ENCODE measurements at regions not wholly inside any gene's neighbourhood (a gene's known extent, or its start where the extent isn't known, plus 50 kb on each side); places are given as distances from the start of the nearest gene placed in this dataset.

DNA sequence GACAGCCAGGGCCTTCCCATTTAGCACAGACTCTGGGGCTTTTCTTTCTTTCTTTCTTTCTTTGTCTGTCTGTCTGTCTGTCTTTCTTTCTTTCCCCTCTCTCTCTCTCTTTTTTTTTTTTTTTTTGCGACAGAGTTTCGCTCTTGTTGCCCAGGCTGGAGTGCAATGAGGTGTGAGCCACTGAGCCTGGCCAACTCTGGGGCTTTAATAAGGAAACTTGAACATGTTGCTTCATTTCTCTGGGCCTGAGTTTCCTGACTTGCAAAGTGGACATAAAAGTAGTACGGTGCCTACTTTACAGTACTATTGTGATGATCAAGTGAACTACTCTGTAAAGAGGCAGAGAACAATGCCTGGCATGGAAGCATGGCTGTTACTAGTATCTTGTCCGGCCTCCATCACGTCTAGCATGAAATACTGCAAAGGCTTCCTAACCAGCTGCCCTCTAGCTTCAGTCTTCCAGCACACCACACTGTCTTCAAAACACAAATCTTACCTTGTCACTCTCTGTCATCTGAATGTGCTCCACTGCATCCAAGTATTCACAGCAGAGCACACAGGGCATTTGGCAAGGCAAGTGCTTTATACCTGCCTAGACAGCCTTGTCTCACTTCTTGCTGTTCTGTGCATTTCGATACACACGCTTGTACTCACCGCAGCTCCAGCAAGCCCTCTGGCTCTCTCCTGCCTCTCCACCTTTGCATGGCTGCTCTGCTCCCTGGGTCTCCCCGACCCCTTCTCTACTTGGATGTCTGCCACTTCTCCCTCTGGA is 96.7 kb downstream of the IRF2BPL start:
- SMC1A ChIA-PET (ENCODE audit: uncharacterized antibody, unreplicated experiment): interaction anchor here (1.1 to 7.9 kb wide), 3 partner anchors 11 to 20 kb away, joined by 3 to 57 read pairs (median 5); no protein-coding TSS in a partner anchor
- Histone ChIP-seq H3K27me3 (replicated peaks in 1 of 2; ENCODE audit: control insufficient read depth in 2 of 2, insufficient read depth in 2 of 2, low read length in 1 of 2) (no peaks in the 10 kb centered on the region), H3K9me3 (replicated peaks; ENCODE audit: control insufficient read depth, insufficient read depth, low read length) (no peaks in the 10 kb centered on the region), H3K9ac (ENCODE audit: control insufficient read depth, insufficient read depth, low read length) (no peak overlapping the region), H3K4me2 (ENCODE audit: control insufficient read depth, insufficient read depth) (no peak overlapping the region), H3K36me3 (ENCODE audit: control insufficient read depth in 2 of 2, insufficient read depth in 2 of 2, low read length in 1 of 2) (no peaks in the 10 kb centered on the region), H3K79me2 (ENCODE audit: control insufficient read depth, insufficient read depth, low read length) (no peaks in the 10 kb centered on the region), H3K4me1 (ENCODE audit: control insufficient read depth, insufficient read depth, low read length) (peaks cover 16% of the 10 kb centered on the region), H2AFZ (ENCODE audit: control insufficient read depth, low read depth, low read length) (no peak overlapping the region), H3K4me3 (no peak overlapping the region), H3K27ac (ENCODE audit: control insufficient read depth, insufficient read depth) (no peak overlapping the region), H4K20me1 (ENCODE audit: control insufficient read depth, insufficient read depth) (no peaks in the 10 kb centered on the region)
- WGBS (ENCODE audit: insufficient coverage, insufficient replicate concordance, low lambda C conversion rate, missing lambda C conversion rate): 85% methylated on average over 7 of the region's 9 CpGs
- in situ Hi-C loops (cut with MboI): no loop called here
- POLR2A ChIA-PET: interaction anchor here (7.1 kb wide), 1 partner anchor 11 kb away, joined by 39 read pairs; no protein-coding TSS in a partner anchor
- CTCF ChIA-PET: interaction anchor here (1.0 to 3.9 kb wide), 5 partner anchors 11 to 192 kb away, joined by 3 to 18 read pairs (median 3); no protein-coding TSS in a partner anchor
- ATAC-seq: no peak
- DNase-seq (ENCODE audit: low read depth, low spot score): no peak
- TF ChIP-seq TCF7 (IDR thresholded peaks at IDR 0.05; ENCODE audit: borderline replicate concordance) (no peak), HDAC2 (IDR thresholded peaks at IDR 0.05) (no peak), MTA2 (IDR thresholded peaks at IDR 0.05; ENCODE audit: low read depth) (no peak), HCFC1 (IDR thresholded peaks at IDR 0.05; ENCODE audit: low read length) (no peak), SIN3A (IDR thresholded peaks at IDR 0.05; ENCODE audit: low read depth, low read length) (no peak), RUNX3 (IDR thresholded peaks at IDR 0.05; ENCODE audit: low read length) (no peak), IKZF1 (conservative IDR thresholded peaks at IDR 0.05) (no peak)
- RAD21 ChIA-PET (ENCODE audit: unreplicated experiment): interaction anchor here (1.0 to 2.5 kb wide), 4 partner anchors 11 to 16 kb away, joined by 3 to 16 read pairs (median 3); no protein-coding TSS in a partner anchor
- FAIRE-seq: no peak
- intact Hi-C loops (cut with micrococcal nuclease; ENCODE audit: unreplicated experiment): no loop called here
- no TSS peak for BruUV-seq (replicated peaks)

GRCh38 chr14:76930549-76930948 is 98.0 kb downstream of the IRF2BPL start:
- WGBS (ENCODE audit: insufficient coverage, insufficient replicate concordance, low lambda C conversion rate, missing lambda C conversion rate): 96% methylated on average over 9 of the region's 9 CpGs
- no peak overlapping the region for H3K27ac ChIP-seq (ENCODE audit: control insufficient read depth, insufficient read depth)
- no peaks in the 10 kb centered on the region for H3K9me3 ChIP-seq (replicated peaks; ENCODE audit: control insufficient read depth, insufficient read depth, low read length)
- H3K4me1 ChIP-seq (ENCODE audit: control insufficient read depth, insufficient read depth, low read length): peaks cover 18% of the 10 kb centered on the region
- no peak overlapping the region for H3K9ac ChIP-seq (ENCODE audit: control insufficient read depth, insufficient read depth, low read length)
- H3K4me3 ChIP-seq: no peak overlapping the region
- FAIRE-seq (no peak), ATAC-seq (no peak), DNase-seq (ENCODE audit: low read depth, low spot score) (no peak)
- H3K4me2 ChIP-seq (ENCODE audit: control insufficient read depth, insufficient read depth): no peak overlapping the region
- no peaks in the 10 kb centered on the region for H3K27me3 ChIP-seq (replicated peaks in 1 of 2; ENCODE audit: control insufficient read depth in 2 of 2, insufficient read depth in 2 of 2, low read length in 1 of 2)
- no peaks in the 10 kb centered on the region for H3K79me2 ChIP-seq (ENCODE audit: control insufficient read depth, insufficient read depth, low read length)
- intact Hi-C loops (cut with micrococcal nuclease; ENCODE audit: unreplicated experiment): no loop called here
- no peaks in the 10 kb centered on the region for H3K36me3 ChIP-seq (ENCODE audit: control insufficient read depth in 2 of 2, insufficient read depth in 2 of 2, low read length in 1 of 2)
- ChIA-PET SMC1A (ENCODE audit: uncharacterized antibody, unreplicated experiment) (interaction anchor here (0.7 to 7.9 kb wide), 12 partner anchors 9 to 166 kb away, joined by 3 to 57 read pairs (median 6); no protein-coding TSS in a partner anchor), CTCF (interaction anchor here (1.0 to 3.9 kb wide), 6 partner anchors 11 to 194 kb away, joined by 3 to 18 read pairs (median 6); no protein-coding TSS in a partner anchor), POLR2A (interaction anchor here (0.7 to 7.1 kb wide), 4 partner anchors 9 to 99 kb away, joined by 3 to 39 read pairs (median 4); no protein-coding TSS in a partner anchor), RAD21 (ENCODE audit: unreplicated experiment) (interaction anchor here (0.5 to 3.2 kb wide), 10 partner anchors 10 to 149 kb away, joined by 3 to 35 read pairs (median 8); no protein-coding TSS in a partner anchor)
- BruUV-seq (replicated peaks): no TSS peak
- no peaks in the 10 kb centered on the region for H4K20me1 ChIP-seq (ENCODE audit: control insufficient read depth, insufficient read depth)
- no peak overlapping the region for H2AFZ ChIP-seq (ENCODE audit: control insufficient read depth, low read depth, low read length)
- TF ChIP-seq MYC (IDR thresholded peaks at IDR 0.05; ENCODE audit: insufficient read depth, insufficient read length, insufficient replicate concordance, low read length, severe bottlenecking) (no peak), RB1 (IDR thresholded peaks at IDR 0.05; ENCODE audit: borderline replicate concordance) (no peak), CHD1 (IDR thresholded peaks at IDR 0.05; ENCODE audit: low read depth, low read length) (no peak), CBX3 (IDR thresholded peaks at IDR 0.05; ENCODE audit: borderline replicate concordance, low read depth) (no peak), ZBED1 (IDR thresholded peaks at IDR 0.05; ENCODE audit: borderline replicate concordance) (no peak), IKZF1 (conservative IDR thresholded peaks at IDR 0.05) (no peak), EZH2 (IDR thresholded peaks at IDR 0.05; ENCODE audit: borderline replicate concordance, control insufficient read depth, low read depth, low read length) (no peak)
- in situ Hi-C loops (cut with MboI): no loop called here

Data from GM12878 (cell line).